NCI-H146 (cell line): ENCODE measurements at regions not wholly inside any gene's neighbourhood (a gene's known extent, or its start where the extent isn't known, plus 50 kb on each side); places are given as distances from the start of the nearest gene placed in this dataset.
"Not testable (repeated sequence)": the region's sequence is repeated elsewhere in the genome, so short reads cannot be mapped to it uniquely, and the experiment has no call there.

Experiments used
- DNase-seq: peaks from one replicate; lab custom pipeline; 2025; lab: John Stamatoyannopoulos, UW

GRCh38 chr3:43838009-43838758, 147.4 kb downstream of the ABHD5 start:
- DNase-seq, result no peak

- no peak for DNase-seq
Observed at GRCh38 chr3:43838877-43839276, 148.1 kb downstream of the ABHD5 start.

- no peak for DNase-seq
Observed at GRCh38 chr3:43843386-43843785, 152.6 kb downstream of the ABHD5 start.

GRCh38 chr3:43844757-43845156, 154.0 kb downstream of the ABHD5 start:
- DNase-seq, result no peak

GRCh38 chr3:43845553-43845952, 154.8 kb downstream of the ABHD5 start:
- not testable (repeated sequence) for DNase-seq

- DNase-seq, result no peak
Observed at GRCh38 chr3:43852066-43852465, 161.3 kb downstream of the ABHD5 start.

GRCh38 chr3:43854283-43854682, 163.5 kb downstream of the ABHD5 start:
- no peak for DNase-seq

- no peak for DNase-seq
Observed at GRCh38 chr3:43854916-43855315, 164.2 kb downstream of the ABHD5 start.

GRCh38 chr3:43855674-43856299, 165.0 kb downstream of the ABHD5 start:
- DNase-seq, result peak; percentile 23

- DNase-seq, result no peak
Observed at GRCh38 chr3:43856351-43856750, 165.6 kb downstream of the ABHD5 start.

- DNase-seq, result no peak
Observed at GRCh38 chr3:43856761-43857160, 166.0 kb downstream of the ABHD5 start.

GRCh38 chr3:43857361-43858293, 166.9 kb downstream of the ABHD5 start:
- no peak for DNase-seq

GRCh38 chr3:43858294-43858701, 167.6 kb downstream of the ABHD5 start:
- no peak for DNase-seq

- no peak for DNase-seq
Observed at GRCh38 chr3:43859766-43860165, 169.0 kb downstream of the ABHD5 start.

- no peak for DNase-seq
Observed at GRCh38 chr3:43861635-43862034, 170.9 kb downstream of the ABHD5 start.

- DNase-seq, result no peak
Observed at GRCh38 chr3:43862470-43862869, 171.7 kb downstream of the ABHD5 start.

GRCh38 chr3:43862992-43863805, 172.5 kb downstream of the ABHD5 start:
- no peak for DNase-seq

- no peak for DNase-seq
Observed at GRCh38 chr3:43863966-43864933, 173.5 kb downstream of the ABHD5 start.

- no peak for DNase-seq
Observed at GRCh38 chr3:43865351-43865750, 174.6 kb downstream of the ABHD5 start.

GRCh38 chr3:43865887-43866528, 175.3 kb downstream of the ABHD5 start:
- DNase-seq, result no peak
